Lower lobe of right lung (tissue), 2 donors: ENCODE measurements at regions not wholly inside any gene's neighbourhood (a gene's known extent, or its start where the extent isn't known, plus 50 kb on each side); places are given as distances from the start of the nearest gene placed in this dataset.

ENCODE experiments used
- ATAC-seq, 2 donors: fragments of 200-7000 bp; cut with Tn5 transposase; one replicate each; pipeline ENCODE4 v1.9.1; 2020 to 2022; ENCODE audit warnings: mild to moderate bottlenecking in 2 of 2, moderate library complexity in 2 of 2
- DNase-seq: peaks from one replicate; pipeline ENCODE4 v3.0.0-alpha.2; 2020
- H3K27ac ChIP-seq: fragments of 200-600 bp; one replicate; pipeline ENCODE4 v1.8.0; 2022
- H3K27me3 ChIP-seq: fragments of 200-600 bp; one replicate; pipeline ENCODE4 v1.8.0; 2022; ENCODE audit warnings: low read depth
- H3K36me3 ChIP-seq: fragments of 200-600 bp; one replicate; pipeline ENCODE4 v1.8.0; 2022; ENCODE audit warnings: mild to moderate bottlenecking
- H3K4me1 ChIP-seq: fragments of 200-600 bp; one replicate; pipeline ENCODE4 v1.8.0; 2022
- H3K4me3 ChIP-seq: fragments of 200-600 bp; one replicate; pipeline ENCODE4 v1.8.0; 2022; ENCODE audit warnings: mild to moderate bottlenecking
- H3K9me3 ChIP-seq: fragments of 200-600 bp; one replicate; pipeline ENCODE4 v1.8.0; 2022
- CTCF ChIP-seq: fragments of 200-600 bp; IDR thresholded peaks from one replicate; pipeline ENCODE4 v1.8.0; 2022; ENCODE audit warnings: antibody characterized with exemption, mild to moderate bottlenecking
- intact Hi-C: fragments of 100-400 bp; cut with DNase I; formaldehyde crosslinking; loops from one replicate; pipeline ENCODE4 v1.11.0; 2022
- donor health status: DM: no; HTN: yes; CAD: no; lungs with severe emphysema.

DNA sequence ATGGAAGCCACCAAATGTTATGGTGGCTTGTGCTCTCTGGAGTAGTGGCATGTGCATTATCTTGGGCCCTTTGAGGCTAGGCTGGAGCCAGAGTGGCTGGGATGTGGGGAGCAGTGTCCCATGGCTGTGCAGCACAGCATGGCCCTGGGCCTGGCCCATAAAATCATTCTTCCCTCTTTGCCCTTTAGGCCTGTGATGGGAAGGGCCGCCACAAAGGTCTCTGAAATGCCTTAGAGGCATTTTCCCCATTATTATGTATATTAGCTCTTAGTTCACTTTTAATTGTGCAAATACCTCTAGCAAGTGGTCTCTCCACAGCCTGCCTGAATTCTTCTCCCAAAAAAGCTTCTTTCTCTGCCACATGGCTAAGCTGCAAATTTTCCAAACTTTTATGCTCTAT, 297.3 kb upstream of the IRAK1BP1 start:
- DNase-seq (no peak), ATAC-seq (no peak)
- Histone ChIP-seq H3K4me1 (no peaks in the 10 kb centered on the region), H3K27ac (no peak overlapping the region), H3K9me3 (peaks cover 16% of the 10 kb centered on the region), H3K4me3 (no peak overlapping the region), H3K36me3 (no peaks in the 10 kb centered on the region), H3K27me3 (no peaks in the 10 kb centered on the region)
- intact Hi-C loops: no loop called here
- no peak for TF ChIP-seq CTCF

DNA sequence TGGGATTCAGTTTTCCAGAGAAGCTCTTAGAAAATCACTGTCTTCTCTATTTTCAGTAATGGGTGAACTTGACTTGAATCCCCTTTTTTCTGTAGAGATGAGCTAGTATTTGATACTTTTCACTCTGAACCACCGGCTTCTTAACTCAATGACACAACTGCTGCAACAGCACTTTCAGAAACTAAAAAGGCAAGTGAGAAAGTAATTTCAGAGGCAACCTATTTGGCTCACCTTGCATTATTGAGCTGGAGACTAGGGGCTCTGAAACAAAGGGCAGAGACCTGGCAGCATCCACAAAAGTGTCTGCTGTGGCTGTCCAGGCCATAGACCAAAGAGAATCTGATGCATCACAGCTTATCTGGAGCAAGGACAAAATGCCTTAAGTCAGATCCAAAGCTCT, 289.8 kb upstream of the IRAK1BP1 start:
- no peaks in the 10 kb centered on the region for H3K27me3 ChIP-seq
- H3K9me3 ChIP-seq: peaks cover 2% of the 10 kb centered on the region
- H3K4me3 ChIP-seq: no peak overlapping the region
- no peak for ATAC-seq
- H3K27ac ChIP-seq: no peak overlapping the region
- no peaks in the 10 kb centered on the region for H3K4me1 ChIP-seq
- intact Hi-C loops: no loop called here
- H3K36me3 ChIP-seq: no peaks in the 10 kb centered on the region
- TF ChIP-seq CTCF: no peak
- DNase-seq: no peak

DNA sequence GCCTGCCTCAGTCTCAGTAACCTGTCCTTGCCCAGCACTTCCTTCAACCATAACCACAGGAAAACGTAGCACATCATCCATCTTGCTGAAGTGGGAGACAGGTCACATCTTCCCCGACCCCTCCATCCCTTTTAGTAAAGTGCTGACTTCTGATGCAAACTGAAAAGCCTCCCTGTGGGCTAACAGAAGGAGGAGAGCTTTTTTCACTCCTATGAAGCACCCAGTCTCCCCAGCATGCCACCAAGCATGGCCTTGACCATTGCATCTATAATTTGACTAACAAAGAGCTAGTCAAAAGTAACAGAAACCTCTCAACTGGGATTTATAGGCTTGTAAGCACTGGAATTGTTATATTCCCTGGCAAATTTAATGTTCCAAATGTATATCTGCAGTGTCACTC, 288.9 kb upstream of the IRAK1BP1 start:
- Histone ChIP-seq H3K27ac (no peak overlapping the region), H3K27me3 (no peaks in the 10 kb centered on the region), H3K36me3 (no peaks in the 10 kb centered on the region), H3K4me1 (no peaks in the 10 kb centered on the region), H3K4me3 (no peak overlapping the region), H3K9me3 (no peaks in the 10 kb centered on the region)
- intact Hi-C loops: no loop called here
- no peak for DNase-seq
- TF ChIP-seq CTCF: no peak
- no peak for ATAC-seq

DNA sequence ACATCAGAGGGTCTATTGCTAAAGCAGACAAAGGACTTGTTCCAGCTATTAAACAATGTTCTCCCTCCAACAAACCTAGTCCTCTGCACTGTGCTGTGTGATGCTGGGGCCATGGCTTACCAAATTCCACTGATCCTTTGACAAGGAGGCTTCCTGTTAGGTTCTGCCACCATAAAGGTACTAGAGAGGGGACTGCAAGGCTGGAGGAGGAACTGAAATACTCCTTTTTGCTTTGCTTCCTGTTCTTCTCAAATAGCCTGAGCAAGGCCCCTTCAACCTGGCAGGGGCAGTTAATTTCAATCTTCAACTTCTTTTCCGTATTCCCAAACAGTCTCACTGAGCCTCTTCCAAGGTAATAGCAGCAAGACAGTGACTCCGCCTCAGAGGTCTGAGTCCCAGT, 286.4 kb upstream of the IRAK1BP1 start:
- DNase-seq (no peak), ATAC-seq (no peak)
- intact Hi-C loops: no loop called here
- TF ChIP-seq CTCF: no peak
- no peak overlapping the region for H3K4me3 ChIP-seq
- no peaks in the 10 kb centered on the region for H3K36me3 ChIP-seq
- H3K4me1 ChIP-seq: no peaks in the 10 kb centered on the region
- no peaks in the 10 kb centered on the region for H3K27me3 ChIP-seq
- no peak overlapping the region for H3K27ac ChIP-seq
- no peaks in the 10 kb centered on the region for H3K9me3 ChIP-seq

GRCh38 chr6:78583079-78583478, 284.3 kb upstream of the IRAK1BP1 start:
- Histone ChIP-seq H3K27ac (no peak overlapping the region), H3K9me3 (no peaks in the 10 kb centered on the region), H3K27me3 (no peaks in the 10 kb centered on the region), H3K36me3 (no peaks in the 10 kb centered on the region), H3K4me3 (no peak overlapping the region), H3K4me1 (no peaks in the 10 kb centered on the region)
- DNase-seq (no peak), ATAC-seq (no peak)
- no peak for TF ChIP-seq CTCF
- intact Hi-C loops: no loop called here

- Histone ChIP-seq H3K9me3 (no peaks in the 10 kb centered on the region), H3K36me3 (no peaks in the 10 kb centered on the region), H3K27ac (no peak overlapping the region), H3K4me3 (no peak overlapping the region), H3K4me1 (no peaks in the 10 kb centered on the region), H3K27me3 (no peaks in the 10 kb centered on the region)
- no peak for TF ChIP-seq CTCF
- intact Hi-C loops: no loop called here
- no peak for DNase-seq
- ATAC-seq: no peak
Measured at GRCh38 chr6:78589436-78589835, 277.9 kb upstream of the IRAK1BP1 start.
